ENCODE measurements at regions not wholly inside any gene's neighbourhood (a gene's known extent, or its start where the extent isn't known, plus 50 kb on each side); places are given as distances from the start of the nearest gene placed in this dataset.

DNA sequence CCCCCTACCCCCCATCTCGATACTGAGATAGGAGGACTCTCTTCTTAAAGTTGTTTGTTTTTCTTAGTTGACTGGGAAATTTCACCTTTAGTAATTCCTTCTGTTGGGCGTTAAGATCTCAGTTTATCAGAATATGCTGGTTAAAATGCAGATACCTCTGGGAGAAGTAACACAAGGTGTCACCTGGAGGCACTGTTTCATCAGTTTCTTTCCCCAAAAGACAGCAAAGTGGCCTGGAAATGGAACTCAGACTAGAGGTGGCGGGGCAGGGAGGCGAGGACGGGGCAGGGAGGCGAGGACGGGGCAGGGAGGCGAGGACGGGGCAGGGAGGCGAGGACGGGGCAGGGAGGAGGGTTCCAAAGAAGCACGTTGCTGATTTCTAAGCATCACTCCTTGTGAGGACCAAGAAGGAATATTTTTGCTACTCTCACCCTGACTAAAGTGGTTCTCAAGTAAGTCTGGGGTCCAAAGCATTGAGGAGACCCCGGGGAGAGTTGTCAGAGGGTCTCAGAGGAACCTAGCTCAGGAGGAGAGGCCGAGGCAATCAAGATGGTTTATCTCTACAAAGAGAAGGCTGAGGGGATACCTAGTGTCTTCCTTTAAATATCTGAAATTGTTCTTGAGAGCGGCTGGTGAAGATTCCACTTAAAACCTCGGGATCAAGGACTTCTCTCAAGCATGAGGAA, 147.0 kb upstream of the B3GAT1 start:
- TF ChIP-seq POLR2A (IDR thresholded peaks at IDR 0.05) (no peak), CTCF (IDR thresholded peaks at IDR 0.05) (no peak)

Measured in sigmoid colon (tissue), 3 donors.